Stimulated activated CD8-positive, alpha-beta memory T cell treated with anti-CD3 and anti-CD28 coated beads, Interleukin-7, amount 100 ng/mL, for 1 hour (primary cell): ENCODE measurements at regions not wholly inside any gene's neighbourhood (a gene's known extent, or its start where the extent isn't known, plus 50 kb on each side); places are given as distances from the start of the nearest gene placed in this dataset.
A peak's percentile ranks its signal among the peaks of the same experiment; 100 is the strongest.

Source experiments
- DNase-seq, 2 donors: peaks; one replicate each; pipeline ENCODE4 v3.0.0-alpha.2; 2020; ENCODE audit warnings: low read depth in 2 of 2

DNA sequence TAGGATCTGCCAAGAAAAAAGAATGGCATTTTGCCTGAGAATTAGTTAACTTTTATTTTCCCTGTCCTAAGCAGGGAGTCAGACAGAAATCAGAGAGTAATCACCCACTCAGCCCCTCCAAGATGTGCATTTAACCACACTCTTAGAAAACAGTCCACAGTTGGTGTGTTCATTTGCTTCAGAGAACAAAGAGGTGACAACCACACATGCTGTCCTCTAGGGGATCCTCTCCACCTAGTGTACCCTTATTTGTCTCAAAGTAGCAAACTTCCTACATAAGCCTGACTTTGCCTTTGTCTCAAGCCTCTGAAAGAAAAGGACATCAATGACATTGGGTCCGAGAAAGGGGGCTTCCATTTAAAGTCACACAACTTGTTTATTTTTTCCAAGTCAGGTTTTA lies 107.0 kb upstream of the RFC3 start:
- DNase-seq: no peak

DNA sequence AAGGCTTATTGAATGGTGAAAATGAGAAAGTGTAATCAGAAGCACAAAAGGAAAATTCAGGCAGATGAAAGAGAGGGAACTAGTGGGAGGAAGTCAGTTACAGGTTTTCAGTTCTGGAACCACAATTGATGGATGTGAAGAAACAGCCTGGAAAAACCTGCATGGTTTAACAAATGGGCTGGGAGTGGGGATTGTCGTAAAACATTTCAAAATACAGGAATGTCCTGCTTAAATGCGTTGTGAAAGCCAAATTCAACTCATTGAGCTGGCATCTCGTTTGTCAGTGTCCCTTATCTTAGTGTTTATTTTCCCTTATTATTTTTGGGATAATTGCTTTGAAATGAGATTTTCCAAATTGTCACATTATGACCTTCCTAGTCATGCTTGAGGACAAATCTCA lies 106.5 kb upstream of the RFC3 start:
- DNase-seq: no peak

DNA sequence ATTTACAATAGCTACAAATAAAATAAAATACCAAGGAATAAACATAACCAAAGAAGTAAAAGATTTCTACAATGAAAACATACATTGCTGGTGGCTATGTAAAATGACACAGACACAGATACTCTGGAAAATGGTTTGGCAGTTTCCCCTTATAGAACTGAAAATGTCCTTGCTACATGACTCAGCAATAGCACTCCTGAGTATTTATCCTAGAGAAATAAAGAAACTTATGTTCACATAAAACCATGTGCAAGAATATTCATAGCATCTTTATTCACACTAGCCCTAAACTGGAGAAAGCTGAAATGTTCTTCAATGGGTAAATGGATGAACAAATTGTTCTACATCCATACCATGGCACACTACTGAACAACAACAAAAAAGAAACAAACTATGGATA lies 100.2 kb upstream of the RFC3 start:
- DNase-seq: no peak

DNA sequence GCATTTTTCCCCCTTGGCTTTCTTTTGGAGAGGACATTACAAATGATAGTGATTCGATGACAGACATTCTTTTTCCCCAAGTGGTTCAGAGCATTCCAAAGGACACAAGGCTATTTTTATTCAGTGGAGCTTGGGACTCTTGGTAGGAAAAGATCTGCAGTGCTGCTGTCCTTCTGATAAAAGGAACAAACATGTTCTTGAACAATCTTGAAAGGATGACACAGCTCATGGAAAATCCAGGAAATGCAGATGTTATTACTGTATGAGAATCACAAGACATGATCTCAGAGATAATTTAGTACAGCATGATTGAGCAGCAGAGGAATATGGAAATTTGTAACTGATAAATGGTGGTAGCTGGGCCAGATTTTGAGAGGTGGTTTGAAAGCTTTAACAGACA lies 96.2 kb upstream of the RFC3 start:
- DNase-seq: no peak

DNA sequence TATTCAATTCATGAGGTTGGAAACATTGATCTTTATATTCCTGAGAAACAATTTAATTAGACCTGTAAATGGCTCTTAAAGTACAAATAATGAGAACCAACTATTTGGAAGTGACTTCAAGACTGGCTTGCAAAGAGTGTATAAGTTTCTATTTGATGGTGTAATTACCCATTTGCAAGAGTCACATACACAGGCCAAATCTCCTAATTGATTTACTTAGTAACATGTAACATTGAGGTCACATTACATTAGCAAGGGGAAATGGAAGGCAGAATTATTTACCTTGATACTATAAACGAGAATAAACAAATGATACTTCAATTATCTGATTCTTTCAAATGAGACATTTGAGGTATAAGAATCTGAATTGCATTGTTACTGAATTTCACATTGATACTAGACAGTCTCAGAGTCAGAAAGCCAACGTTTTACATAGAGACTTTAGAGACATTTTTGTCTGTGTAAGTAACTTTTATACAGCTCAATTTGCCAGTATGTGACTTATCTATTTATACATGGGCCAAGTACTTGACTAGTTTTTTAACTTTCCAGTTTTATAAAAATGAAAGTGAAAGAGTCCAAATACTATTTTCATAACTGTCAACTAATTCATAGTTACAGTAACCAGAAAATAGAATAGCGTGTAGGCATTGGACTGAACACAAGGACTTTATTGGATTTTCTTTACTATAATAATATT lies 95.6 kb upstream of the RFC3 start:
- no peak for DNase-seq

DNA sequence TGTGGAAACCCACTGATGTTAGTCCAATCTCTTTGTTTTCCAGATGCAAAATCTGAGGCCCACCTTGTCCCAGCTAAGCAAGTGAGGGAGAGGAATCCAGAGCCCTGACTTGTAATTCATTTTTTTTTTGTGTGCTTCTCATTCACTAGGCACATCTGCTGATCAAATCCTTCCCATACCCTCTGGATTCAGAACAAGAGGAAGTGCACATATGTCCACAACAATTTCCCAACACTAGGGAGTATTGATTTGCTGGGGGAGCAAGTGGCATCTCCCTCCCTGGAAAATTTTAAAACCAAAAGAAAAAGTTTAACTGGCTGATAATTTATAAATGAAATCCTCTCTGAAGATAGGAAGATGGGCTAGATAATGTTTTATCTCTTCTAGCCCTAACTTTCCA lies 94.6 kb upstream of the RFC3 start:
- no peak for DNase-seq

DNA sequence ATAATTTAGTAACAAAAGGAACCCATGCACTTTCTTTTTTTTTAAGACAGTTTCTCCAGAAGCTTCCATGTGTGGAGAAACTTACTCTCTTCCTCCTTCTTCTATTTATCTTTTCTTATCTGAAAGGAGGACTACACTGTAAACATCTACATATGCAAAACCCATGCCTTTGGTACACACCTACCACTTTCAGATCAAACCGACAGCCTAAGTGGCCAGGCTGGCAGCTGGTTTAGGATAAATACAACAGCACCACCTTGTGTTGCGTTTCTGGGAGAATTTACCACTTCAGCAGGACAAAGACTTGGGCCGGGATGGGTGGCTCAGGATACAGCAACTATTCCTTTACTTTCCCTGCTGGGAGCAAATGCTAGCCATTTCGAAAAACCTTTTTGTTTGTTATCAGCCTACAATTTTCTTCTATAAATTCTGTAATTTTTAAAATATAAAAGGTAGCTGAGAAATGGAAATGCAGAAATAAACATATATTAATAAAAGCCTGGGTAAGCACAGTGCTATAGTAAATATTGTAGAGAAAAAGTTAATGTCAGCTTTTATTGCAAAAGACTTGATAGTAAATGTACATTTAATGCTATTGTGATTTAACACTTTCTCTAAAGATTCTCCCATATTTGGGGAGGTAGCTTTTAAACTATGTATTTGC lies 94.0 kb upstream of the RFC3 start:
- DNase-seq: peak; percentile 16 to 32

DNA sequence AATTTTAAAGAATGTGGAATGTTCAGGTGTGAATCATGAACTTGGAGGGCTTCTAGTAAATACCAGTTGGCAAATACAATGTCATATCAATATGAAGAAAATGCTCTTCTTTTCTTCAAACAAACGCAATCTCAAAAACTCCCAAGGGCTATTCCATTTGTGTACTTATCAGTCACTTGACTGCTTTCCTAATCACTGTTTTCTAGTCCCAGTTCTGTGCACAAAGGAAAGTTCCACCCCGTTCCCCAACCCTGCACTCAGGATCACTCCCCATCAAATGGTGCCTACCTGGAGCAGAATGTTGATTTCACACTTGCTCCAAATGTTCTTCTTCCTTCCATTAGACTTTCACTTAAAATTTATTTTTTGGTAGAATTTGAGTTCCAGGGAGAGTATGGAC lies 92.6 kb upstream of the RFC3 start:
- no peak for DNase-seq

DNA sequence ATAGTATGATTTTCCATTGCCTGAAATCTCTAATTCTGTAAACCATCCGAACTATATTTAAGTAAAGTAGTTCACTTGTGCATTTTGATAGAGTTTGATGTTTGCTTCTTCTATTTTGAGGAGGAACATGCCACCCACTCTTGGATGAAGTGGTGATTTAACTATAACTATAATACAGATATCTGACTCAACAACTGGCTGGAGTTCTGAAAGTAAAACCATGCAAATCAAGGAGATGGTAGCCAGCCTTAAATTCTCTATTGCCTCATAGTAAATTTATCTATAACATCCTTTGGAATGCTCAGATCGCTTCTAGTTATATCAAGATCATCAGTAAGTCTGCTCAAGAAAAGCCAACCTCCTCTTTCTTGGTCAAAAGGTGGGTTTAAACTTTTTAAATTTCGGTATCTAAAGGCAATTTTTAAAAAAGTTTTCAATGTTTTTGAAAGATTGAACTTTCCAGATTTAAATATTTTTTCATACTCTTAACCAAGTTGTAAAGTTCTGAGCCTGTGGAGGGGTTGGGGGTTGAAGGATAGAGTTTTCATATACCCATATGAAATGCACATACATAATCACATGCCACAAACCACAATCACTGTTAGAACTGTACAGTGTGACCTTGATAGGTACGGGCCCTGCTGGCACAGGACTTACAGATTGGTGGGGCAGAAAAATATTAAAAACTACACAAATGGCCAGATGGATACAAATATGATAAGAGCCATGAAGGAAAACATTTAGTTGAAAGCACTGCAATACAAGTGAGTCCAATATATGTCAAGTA lies 90.5 kb upstream of the RFC3 start:
- no peak for DNase-seq

DNA sequence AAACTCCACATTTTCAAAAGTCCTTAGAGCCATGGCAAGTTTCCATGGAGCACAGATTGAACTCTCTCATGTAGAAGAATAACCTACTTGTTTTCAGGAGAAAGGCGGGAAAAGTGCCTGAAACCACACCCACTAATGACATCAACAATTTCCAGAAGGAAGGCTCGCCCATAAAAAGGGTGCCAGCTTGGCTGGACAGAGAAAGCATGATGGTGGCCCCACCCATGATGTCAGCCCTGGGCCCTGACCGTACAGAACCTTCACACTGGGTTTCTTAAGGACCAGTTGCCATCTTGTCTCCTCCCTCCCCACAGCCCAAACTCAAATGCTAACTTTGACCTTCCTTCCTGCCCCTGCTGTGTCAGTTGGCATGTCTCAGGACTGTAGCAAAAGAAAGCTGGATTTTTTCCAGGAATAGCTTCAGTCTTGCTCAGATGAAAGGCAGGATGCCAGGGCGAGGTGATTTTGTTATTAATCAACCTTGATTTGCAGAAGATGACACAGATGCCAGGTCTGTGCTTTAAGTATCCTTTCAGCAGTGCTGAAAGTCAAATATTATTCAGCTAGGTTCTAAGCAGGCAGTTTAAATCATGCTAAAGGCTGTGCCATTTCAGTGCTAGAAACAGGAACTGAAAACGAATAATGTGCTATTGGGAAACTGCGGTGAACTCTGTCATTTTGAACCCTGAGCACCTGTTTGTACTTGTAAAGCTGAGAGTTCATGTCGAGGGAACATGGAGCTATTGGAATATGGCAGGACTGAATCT lies 89.5 kb upstream of the RFC3 start:
- DNase-seq: no peak

DNA sequence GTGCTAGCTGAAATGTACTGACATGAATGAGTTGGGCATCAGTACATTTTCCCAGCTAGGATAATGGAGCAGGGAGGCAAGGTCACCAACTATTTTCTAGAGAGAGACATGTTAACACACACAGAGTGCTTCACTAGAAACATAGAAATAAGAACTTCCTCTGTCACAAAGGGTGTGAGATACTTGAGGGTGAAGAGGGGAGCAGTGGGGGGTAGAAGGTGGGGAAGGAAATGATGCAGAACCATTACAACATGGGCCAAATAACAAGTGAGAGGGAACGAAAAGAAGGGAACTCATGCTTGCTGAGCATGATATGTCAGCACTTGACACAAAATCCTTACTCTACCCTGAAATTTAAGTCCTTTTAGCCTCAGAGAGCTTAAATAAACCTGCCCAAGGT lies 87.8 kb upstream of the RFC3 start:
- DNase-seq: no peak

DNA sequence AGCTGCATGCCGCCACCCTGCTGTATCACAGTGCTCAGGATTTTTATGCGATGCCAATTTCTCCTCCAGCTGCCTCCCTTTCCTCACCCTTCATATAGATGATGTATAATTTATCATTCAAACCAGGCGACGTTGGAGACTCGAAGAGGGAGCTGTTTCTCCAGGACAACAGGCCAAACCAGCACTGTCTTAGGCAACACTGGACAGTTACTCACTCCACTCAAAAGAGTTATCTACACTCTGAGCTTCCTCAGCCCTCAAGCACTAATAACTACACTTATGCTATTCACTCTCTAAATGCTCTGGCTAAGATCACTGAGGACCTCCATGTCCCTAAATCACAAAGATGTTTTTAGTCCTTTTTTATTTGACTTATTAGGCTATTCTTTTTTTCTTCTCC lies 87.3 kb upstream of the RFC3 start:
- no peak for DNase-seq

DNA sequence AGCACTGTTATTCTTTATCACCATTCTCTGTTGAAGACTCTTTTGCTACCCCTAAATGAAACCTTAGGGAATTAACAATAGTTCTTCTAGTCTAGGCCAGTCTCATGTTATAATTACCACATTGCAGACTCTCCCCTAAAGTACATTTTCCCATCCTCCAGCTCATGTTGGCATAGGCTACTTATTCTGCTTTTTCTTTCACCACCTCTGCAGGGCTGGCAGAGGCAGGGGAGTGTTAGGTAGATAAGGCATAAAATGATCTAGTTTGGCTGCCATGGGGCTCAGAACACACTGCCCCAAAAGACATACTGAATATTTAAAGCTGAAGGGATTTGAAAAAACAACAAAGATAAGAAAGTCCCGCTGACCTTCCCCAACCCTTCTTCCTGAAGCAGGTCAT lies 82.7 kb upstream of the RFC3 start:
- no peak for DNase-seq

DNA sequence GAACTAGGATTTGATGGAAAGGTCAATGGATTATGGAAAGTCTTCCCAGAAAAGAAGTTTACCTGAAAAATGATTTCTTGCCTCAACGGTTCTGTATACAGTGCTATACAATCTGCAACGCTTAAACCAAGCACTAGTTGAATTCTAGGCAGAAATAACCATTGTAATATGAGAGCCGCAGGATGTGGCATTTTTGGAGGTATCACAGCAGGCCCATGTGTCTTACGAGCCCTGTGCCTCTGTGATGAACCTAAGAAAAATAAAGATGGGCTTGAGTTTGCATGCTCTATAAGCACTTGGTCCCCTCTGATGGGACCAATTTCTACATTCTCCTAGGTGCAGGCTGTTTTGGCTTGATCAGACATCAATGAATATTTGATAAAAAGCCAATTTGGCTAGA lies 78.7 kb upstream of the RFC3 start:
- no peak for DNase-seq

DNA sequence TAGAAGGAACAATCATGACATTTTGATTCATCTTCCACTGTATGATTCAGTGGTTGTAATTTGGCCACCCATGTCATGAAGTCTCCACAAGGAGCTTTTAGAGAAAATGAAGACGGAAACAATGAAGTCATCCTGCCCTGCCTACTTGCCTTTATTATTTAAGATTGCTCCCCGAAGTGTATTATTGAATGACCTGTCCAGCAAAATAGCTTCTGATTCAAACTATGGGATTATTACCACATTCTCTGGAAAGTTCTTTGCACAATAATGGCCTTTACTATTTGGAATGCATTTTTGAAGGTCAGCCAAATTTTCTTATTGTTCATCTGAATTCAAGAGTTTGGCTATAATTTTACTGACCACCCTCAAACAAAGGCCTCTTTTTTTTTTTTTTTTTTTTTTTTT lies 77.8 kb upstream of the RFC3 start:
- no peak for DNase-seq

DNA sequence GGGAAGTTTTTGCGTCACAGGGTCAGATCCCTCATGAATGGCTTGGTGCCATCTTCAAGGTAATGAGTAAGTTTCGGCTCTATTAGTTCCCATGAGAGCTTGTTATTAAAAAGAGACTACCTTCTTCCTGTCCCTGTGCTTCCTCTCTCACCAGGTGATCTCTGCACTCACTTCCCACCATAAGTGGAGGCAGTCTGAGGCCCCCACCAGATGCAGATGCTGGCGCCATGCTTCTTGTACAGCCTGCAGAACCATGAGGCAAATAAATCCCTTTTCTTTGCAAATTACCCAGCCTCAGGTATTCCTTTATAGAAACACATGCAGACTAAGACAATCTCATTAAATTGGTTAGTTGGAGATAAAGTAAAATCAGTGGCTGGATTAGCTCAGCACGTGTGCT lies 75.6 kb upstream of the RFC3 start:
- no peak for DNase-seq

DNA sequence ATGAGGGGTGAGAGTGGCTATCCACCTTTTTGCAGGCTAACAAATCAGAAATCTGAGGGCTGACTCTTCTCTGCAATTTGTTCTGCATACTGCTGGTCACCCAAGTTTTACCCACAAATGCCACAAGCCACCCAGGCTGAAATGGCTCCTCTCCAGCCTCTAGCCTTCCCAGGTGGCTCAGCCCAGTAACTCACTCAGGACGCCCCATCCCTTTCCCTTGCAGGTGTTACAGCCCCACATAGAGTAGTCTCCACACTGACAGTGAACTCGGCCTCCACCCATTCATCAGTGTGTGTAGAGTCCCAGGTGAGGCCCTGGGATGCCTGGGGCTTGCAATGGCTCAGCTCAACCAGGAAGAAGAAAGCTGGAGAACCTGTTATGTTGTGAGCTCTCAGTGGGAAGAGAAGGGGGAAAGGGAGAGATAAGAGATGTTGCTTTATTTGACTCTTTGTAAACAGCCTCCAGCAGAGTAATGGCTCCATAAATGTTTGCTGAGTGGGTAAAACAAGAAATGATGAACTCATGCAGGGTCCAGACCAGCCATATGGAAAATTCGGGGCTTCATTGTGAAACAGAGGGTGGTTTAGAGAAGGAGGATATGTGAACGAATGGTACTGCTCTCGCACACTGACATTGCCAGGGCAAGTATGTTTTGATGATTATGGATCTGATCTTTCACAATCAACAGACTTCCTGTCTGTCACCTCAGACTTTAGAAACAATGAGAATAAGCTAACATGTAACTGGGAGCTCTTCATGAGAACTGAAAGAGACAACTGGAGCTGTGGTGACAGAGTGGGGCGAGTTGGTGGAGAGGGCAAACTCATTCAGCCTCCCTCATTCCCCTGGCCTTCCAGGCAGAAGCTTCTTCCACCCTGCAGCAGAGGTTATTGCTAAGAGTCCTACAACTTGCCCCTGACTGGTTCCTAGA lies 74.2 kb upstream of the RFC3 start:
- no peak for DNase-seq

DNA sequence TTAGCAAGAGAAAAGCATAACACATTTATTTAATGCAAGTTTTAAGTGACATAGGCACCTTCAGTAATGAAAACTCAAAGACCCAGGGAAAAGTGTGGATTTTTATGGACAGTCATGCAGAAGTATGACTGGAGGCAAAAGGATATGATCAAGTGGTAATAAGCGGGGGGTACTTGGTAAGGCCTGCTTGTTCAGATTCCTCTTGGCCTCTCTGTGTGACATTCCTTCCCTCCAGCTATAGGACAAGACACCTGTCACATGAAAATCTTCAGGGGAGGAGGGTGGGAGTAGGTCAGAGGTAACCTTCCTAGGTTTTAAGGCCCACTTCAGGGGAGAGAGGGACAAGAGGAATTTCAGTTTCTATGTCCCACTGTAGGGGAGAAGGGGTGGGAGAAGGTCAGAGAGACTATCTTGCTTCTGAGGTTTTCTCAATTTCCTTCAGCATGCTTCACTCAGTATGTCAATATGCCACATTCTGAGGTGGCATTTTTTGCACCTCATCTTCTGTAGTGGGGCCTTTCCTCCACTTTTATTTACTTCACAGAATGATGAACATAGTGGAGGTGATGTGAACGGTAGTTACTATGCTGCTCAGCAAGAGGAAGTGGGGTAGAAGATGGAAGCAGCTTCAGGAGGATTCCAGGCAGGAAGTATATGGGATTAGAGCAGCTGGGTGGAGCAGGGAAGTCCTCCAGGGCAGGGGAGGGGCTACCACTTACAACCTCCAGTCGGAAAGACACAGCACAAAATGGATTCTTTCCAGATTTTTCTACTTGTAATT lies 73.2 kb upstream of the RFC3 start:
- no peak for DNase-seq

DNA sequence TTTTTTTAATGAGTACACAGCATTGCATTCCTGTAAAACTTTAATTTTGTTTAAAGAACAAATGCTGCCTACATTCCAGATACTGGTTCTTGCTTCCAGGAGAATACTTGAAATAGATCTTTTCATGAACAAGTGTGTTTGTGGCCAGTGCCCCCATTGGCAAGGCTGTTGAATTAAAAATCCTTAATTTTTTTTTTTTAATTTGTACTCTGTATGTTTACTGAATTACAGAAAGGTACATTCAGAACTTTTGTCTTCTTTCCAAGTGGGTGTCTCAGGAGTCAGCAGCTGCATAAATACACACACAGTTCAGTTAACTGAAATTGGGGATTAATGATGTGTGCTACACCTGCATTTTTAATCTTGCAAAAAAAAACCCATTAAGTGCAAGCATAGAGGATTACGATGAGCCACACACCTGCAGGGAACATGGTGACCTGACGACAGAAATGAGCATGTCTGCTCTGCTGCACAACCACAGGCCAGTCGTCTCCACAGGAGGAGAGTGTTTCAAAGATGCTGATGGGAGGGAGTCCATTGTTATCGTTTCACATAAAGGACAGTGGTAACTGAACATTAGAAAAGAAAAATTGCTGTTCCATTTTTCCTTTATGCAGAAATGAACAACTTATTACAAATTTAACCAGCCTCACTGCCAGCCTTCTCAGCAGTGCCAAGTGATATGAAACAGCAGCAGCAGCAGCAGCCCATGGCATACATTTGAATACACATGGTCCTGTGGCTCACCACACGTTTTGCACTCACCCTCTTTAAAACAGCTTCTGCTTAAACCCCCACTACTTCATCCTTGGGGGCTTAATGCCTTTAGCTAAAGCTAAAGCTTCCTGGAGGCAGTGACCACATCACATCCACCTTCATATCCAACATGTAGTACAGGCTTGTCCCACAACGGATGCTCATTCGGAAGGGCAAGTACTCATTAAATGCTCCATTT lies 72.3 kb upstream of the RFC3 start:
- no peak for DNase-seq
